ENCODE measurements at regions not wholly inside any gene's neighbourhood (a gene's known extent, or its start where the extent isn't known, plus 50 kb on each side); places are given as distances from the start of the nearest gene placed in this dataset.

DNA sequence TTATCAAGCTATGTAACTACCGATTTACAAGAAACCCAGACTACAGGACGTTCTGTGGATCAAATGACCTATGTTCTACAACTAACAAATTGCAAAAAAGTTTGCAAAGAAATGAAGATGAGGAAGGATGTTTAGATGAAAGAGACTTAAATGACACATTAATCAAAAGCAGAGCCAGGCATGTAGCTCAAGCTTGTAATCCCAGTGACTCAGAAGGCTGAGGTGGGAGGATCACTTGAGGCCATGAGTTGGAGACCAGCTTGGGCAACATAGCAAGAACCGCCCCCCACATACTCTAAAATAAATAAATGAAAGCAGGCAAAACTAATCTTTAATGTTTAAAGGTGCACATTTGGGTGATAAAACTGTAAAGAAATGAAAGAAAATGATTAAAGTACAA lies 331.9 kb downstream of the BTG1 start:
- Histone ChIP-seq H3K27ac (ENCODE audit: low read depth, low read length) (no peak overlapping the region), H3K9me3 (ENCODE audit: control insufficient read depth in 2 of 3, low read length in 3 of 3) (no peaks in the 10 kb centered on the region), H3K27me3 (ENCODE audit: control insufficient read depth in 2 of 2, insufficient read depth in 2 of 2, low read length in 2 of 2) (no peaks in the 10 kb centered on the region), H3K4me3 (ENCODE audit: low read length) (no peak overlapping the region), H3K36me3 (ENCODE audit: control insufficient read depth in 2 of 3, insufficient read depth in 3 of 3, low read length in 3 of 3) (no peaks in the 10 kb centered on the region), H3K4me1 (ENCODE audit: control insufficient read depth in 2 of 2, insufficient read depth in 2 of 2, low read length in 2 of 2) (peaks cover 0 to 15% of the 10 kb centered on the region in 2 donors)
- POLR2A ChIA-PET, result interaction anchor here (1.3 to 6.5 kb wide), 4 partner anchors 12 to 331 kb away, joined by 3 to 57 read pairs (median 4); partner anchors contain the start of gene BTG1
- H3K27ac Mint-ChIP-seq, result peak overlapping the region in 8 of 9 donors; percentile 1 to 75 (median 48)
- peaks cover 3 to 24% (median 8%) of the 10 kb centered on the region in 5 donors for H3K36me3 Mint-ChIP-seq
- CTCF ChIA-PET, result interaction anchor here (0.7 kb wide), 1 partner anchor 758 kb away, joined by 3 read pairs; no protein-coding TSS in a partner anchor
- peaks cover 10 to 63% (median 42%) of the 10 kb centered on the region in 7 donors for H3K4me1 Mint-ChIP-seq
- ATAC-seq (no peak), DNase-seq (no peak)
- peak overlapping the region in 3 of 10 donors; percentile 1 to 16 (median 5) for H3K4me3 Mint-ChIP-seq
- intact Hi-C loops (cut with micrococcal nuclease), result loop anchor here (1.0 to 10.0 kb wide), 6 partner anchors 9 to 834 kb away; no protein-coding TSS in a partner anchor
- H3K9me3 Mint-ChIP-seq, result peaks cover 0 to 33% (median 12%) of the 10 kb centered on the region in 11 donors
- no peaks in the 10 kb centered on the region for H3K27me3 Mint-ChIP-seq

- no peaks in the 10 kb centered on the region for H3K27me3 Mint-ChIP-seq
- ChIA-PET POLR2A (interaction anchor here (0.5 to 6.5 kb wide), 24 partner anchors 9 to 794 kb away, joined by 3 to 57 read pairs (median 4); partner anchors contain the start of gene BTG1), CTCF (interaction anchor here (0.6 to 3.6 kb wide), 53 partner anchors 9 to 757 kb away, joined by 3 to 20 read pairs (median 4); no protein-coding TSS in a partner anchor)
- Histone ChIP-seq H3K36me3 (ENCODE audit: control insufficient read depth in 2 of 3, insufficient read depth in 3 of 3, low read length in 3 of 3) (no peaks in the 10 kb centered on the region), H3K4me1 (ENCODE audit: control insufficient read depth in 2 of 2, insufficient read depth in 2 of 2, low read length in 2 of 2) (peaks cover 0 to 15% of the 10 kb centered on the region in 2 donors), H3K27me3 (ENCODE audit: control insufficient read depth in 2 of 2, insufficient read depth in 2 of 2, low read length in 2 of 2) (no peaks in the 10 kb centered on the region), H3K27ac (ENCODE audit: low read depth, low read length) (peak overlapping the region; percentile 22), H3K9me3 (ENCODE audit: control insufficient read depth in 2 of 3, low read length in 3 of 3) (peaks cover 0 to 3% (median 0%) of the 10 kb centered on the region in 3 experiments), H3K4me3 (ENCODE audit: low read length) (peak overlapping the region; percentile 37)
- peak overlapping the region in 8 of 9 donors; percentile 81 to 97 (median 86) for H3K27ac Mint-ChIP-seq
- peaks cover 8 to 51% (median 20%) of the 10 kb centered on the region in 11 donors for H3K9me3 Mint-ChIP-seq
- H3K4me3 Mint-ChIP-seq, result peak overlapping the region in 9 of 10 donors; percentile 31 to 80 (median 52)
- H3K4me1 Mint-ChIP-seq, result peaks cover 10 to 48% (median 35%) of the 10 kb centered on the region in 7 donors
- H3K36me3 Mint-ChIP-seq, result peaks cover 12 to 33% (median 18%) of the 10 kb centered on the region in 5 donors
- intact Hi-C loops (cut with micrococcal nuclease), result loop anchor here (1.0 to 10.0 kb wide), 16 partner anchors 23 to 836 kb away; no protein-coding TSS in a partner anchor
- DNase-seq (peak; percentile 64 to 79 (median 70)), ATAC-seq (peak; percentile 90)
These were observed 334.0 kb downstream of the BTG1 start for GRCh38 chr12:91811481-91812287.

DNA sequence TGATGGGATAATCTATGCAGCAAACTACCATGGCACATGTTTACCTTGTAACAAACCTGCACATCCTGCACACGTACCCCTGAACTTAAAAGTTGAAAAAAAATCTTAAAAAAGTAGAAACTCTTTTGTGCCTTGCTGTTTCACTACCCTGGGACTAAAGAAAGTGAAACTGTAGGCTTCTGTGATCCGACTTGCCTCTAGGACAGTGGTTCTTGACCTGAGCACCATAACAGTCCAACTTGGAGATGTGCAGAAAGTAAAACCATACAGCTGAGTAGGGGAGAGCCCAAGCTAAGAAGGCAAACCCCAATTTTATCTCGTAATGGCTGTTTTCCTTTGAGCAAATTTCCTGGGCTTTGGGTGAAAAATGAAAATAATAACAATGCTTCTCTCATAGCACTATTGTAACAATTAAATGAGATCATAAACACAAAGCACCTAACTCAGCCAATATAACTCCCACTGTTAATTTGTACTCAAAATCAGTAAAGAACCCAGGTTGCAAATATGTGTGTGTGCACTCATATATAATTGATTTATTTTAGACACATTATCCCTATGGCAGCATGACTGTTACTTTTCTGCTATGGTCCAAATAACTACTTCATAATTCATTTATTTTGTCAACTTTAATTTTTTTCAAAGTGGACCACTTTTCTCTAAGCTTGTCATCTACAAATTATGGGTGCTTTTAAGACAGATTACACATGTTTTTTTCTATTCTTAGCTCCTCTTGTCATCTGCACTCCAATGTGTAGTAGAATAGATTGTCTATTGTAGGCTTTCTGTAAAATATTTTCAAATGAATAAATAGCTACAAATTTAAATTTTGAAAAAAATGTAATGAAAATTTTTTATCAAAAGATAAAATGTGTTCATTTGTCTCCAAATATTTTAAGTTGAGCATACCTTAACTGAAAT lies 334.9 kb downstream of the BTG1 start:
- DNase-seq (no peak), ATAC-seq (no peak)
- ChIA-PET POLR2A (interaction anchor here (0.7 to 6.5 kb wide), 19 partner anchors 10 to 759 kb away, joined by 3 to 57 read pairs (median 5); partner anchors contain the start of gene BTG1), CTCF (interaction anchor here (0.6 to 3.6 kb wide), 49 partner anchors 10 to 758 kb away, joined by 3 to 20 read pairs (median 4); no protein-coding TSS in a partner anchor)
- H3K4me3 Mint-ChIP-seq, result peak overlapping the region in 5 of 10 donors; percentile 14 to 68 (median 37)
- H3K27me3 Mint-ChIP-seq, result no peaks in the 10 kb centered on the region
- H3K27me3 ChIP-seq (ENCODE audit: control insufficient read depth in 2 of 2, insufficient read depth in 2 of 2, low read length in 2 of 2), result no peaks in the 10 kb centered on the region
- H3K9me3 Mint-ChIP-seq, result peaks cover 8 to 58% (median 29%) of the 10 kb centered on the region in 11 donors
- intact Hi-C loops (cut with micrococcal nuclease), result loop anchor here (1.0 to 10.0 kb wide), 16 partner anchors 22 to 837 kb away; no protein-coding TSS in a partner anchor
- no peak overlapping the region for H3K27ac ChIP-seq (ENCODE audit: low read depth, low read length)
- H3K4me1 ChIP-seq (ENCODE audit: control insufficient read depth in 2 of 2, insufficient read depth in 2 of 2, low read length in 2 of 2), result peaks cover 0 to 15% of the 10 kb centered on the region in 2 donors
- no peak overlapping the region for H3K4me3 ChIP-seq (ENCODE audit: low read length)
- peak overlapping the region in 7 of 9 donors; percentile 20 to 97 (median 69) for H3K27ac Mint-ChIP-seq
- no peaks in the 10 kb centered on the region for H3K36me3 ChIP-seq (ENCODE audit: control insufficient read depth in 2 of 3, insufficient read depth in 3 of 3, low read length in 3 of 3)
- H3K9me3 ChIP-seq (ENCODE audit: control insufficient read depth in 2 of 3, low read length in 3 of 3), result peaks cover 0 to 8% (median 0%) of the 10 kb centered on the region in 3 experiments
- H3K4me1 Mint-ChIP-seq, result peaks cover 10 to 46% (median 35%) of the 10 kb centered on the region in 7 donors
- H3K36me3 Mint-ChIP-seq, result peaks cover 19 to 42% (median 24%) of the 10 kb centered on the region in 5 donors

- Histone ChIP-seq H3K4me3 (ENCODE audit: low read length) (no peak overlapping the region), H3K36me3 (ENCODE audit: control insufficient read depth in 2 of 3, insufficient read depth in 3 of 3, low read length in 3 of 3) (no peaks in the 10 kb centered on the region), H3K4me1 (ENCODE audit: control insufficient read depth in 2 of 2, insufficient read depth in 2 of 2, low read length in 2 of 2) (peaks cover 0 to 15% of the 10 kb centered on the region in 2 donors), H3K9me3 (ENCODE audit: control insufficient read depth in 2 of 3, low read length in 3 of 3) (peaks cover 0 to 8% (median 0%) of the 10 kb centered on the region in 3 experiments), H3K27me3 (ENCODE audit: control insufficient read depth in 2 of 2, insufficient read depth in 2 of 2, low read length in 2 of 2) (no peaks in the 10 kb centered on the region), H3K27ac (ENCODE audit: low read depth, low read length) (no peak overlapping the region)
- POLR2A ChIA-PET, result interaction anchor here (1.0 to 6.5 kb wide), 7 partner anchors 11 to 335 kb away, joined by 3 to 57 read pairs (median 7); partner anchors contain the start of gene BTG1
- peaks cover 9 to 43% (median 35%) of the 10 kb centered on the region in 7 donors for H3K4me1 Mint-ChIP-seq
- ATAC-seq, result no peak
- peak overlapping the region in 5 of 10 donors; percentile 14 to 48 (median 37) for H3K4me3 Mint-ChIP-seq
- peaks cover 22 to 46% (median 31%) of the 10 kb centered on the region in 5 donors for H3K36me3 Mint-ChIP-seq
- H3K27ac Mint-ChIP-seq, result peak overlapping the region in 8 of 9 donors; percentile 7 to 87 (median 51)
- DNase-seq, result no peak
- CTCF ChIA-PET, result interaction anchor here (0.6 to 3.6 kb wide), 10 partner anchors 26 to 759 kb away, joined by 3 to 20 read pairs (median 5); no protein-coding TSS in a partner anchor
- H3K27me3 Mint-ChIP-seq, result no peaks in the 10 kb centered on the region
- H3K9me3 Mint-ChIP-seq, result peaks cover 11 to 65% (median 32%) of the 10 kb centered on the region in 11 donors
- intact Hi-C loops (cut with micrococcal nuclease), result loop anchor here (1.0 to 10.0 kb wide), 8 partner anchors 21 to 837 kb away; no protein-coding TSS in a partner anchor
These were observed 335.6 kb downstream of the BTG1 start for GRCh38 chr12:91810077-91810476.

- ATAC-seq (no peak), DNase-seq (no peak)
- Mint-ChIP-seq H3K9me3 (peaks cover 11 to 59% (median 32%) of the 10 kb centered on the region in 11 donors), H3K4me1 (peaks cover 2 to 12% (median 4%) of the 10 kb centered on the region in 7 donors), H3K27ac (peak overlapping the region in 1 of 9 donors; percentile 35), H3K4me3 (no peak overlapping the region), H3K36me3 (peaks cover 19 to 44% (median 26%) of the 10 kb centered on the region in 5 donors), H3K27me3 (no peaks in the 10 kb centered on the region)
- ChIA-PET POLR2A (interaction anchor here (0.8 to 2.1 kb wide), 2 partner anchors 10 to 18 kb away, joined by 4 to 5 read pairs; no protein-coding TSS in a partner anchor), CTCF (interaction anchor here (0.6 to 1.1 kb wide), 2 partner anchors 23 to 76 kb away, joined by 3 read pairs; no protein-coding TSS in a partner anchor)
- Histone ChIP-seq H3K27ac (ENCODE audit: low read depth, low read length) (no peak overlapping the region), H3K4me1 (ENCODE audit: control insufficient read depth in 2 of 2, insufficient read depth in 2 of 2, low read length in 2 of 2) (no peaks in the 10 kb centered on the region), H3K4me3 (ENCODE audit: low read length) (no peak overlapping the region), H3K9me3 (ENCODE audit: control insufficient read depth in 2 of 3, low read length in 3 of 3) (peaks cover 0 to 8% (median 0%) of the 10 kb centered on the region in 3 experiments), H3K36me3 (ENCODE audit: control insufficient read depth in 2 of 3, insufficient read depth in 3 of 3, low read length in 3 of 3) (no peaks in the 10 kb centered on the region), H3K27me3 (ENCODE audit: control insufficient read depth in 2 of 2, insufficient read depth in 2 of 2, low read length in 2 of 2) (no peaks in the 10 kb centered on the region)
- intact Hi-C loops (cut with micrococcal nuclease), result no loop called here
These were observed 340.6 kb downstream of the BTG1 start for GRCh38 chr12:91805031-91805430.
